Activated CD8-positive, alpha-beta T cell treated with anti-CD3 and anti-CD28 coated beads for 36 hours (primary cell): ENCODE measurements at regions not wholly inside any gene's neighbourhood (a gene's known extent, or its start where the extent isn't known, plus 50 kb on each side); places are given as distances from the start of the nearest gene placed in this dataset.

Source experiments
- ATAC-seq: fragments of 200-7000 bp; cut with Tn5 transposase; one replicate; pipeline ENCODE4 v1.10.0; 2021; ENCODE audit warnings: mild to moderate bottlenecking, moderate library complexity
- CTCF ChIA-PET: fragments of 350-600 bp; sonication (Branson Sonifier 250); formaldehyde crosslinking; loops from one replicate; lab custom pipeline; 2021; ENCODE audit warnings: antibody characterized with exemption; lab: Charles Lee
- POLR2A ChIA-PET: fragments of 350-600 bp; sonication (Branson Sonifier 250); formaldehyde crosslinking; loops from one replicate; lab custom pipeline; 2021; ENCODE audit warnings: antibody characterized with exemption; lab: Charles Lee
- DNase-seq: peaks from one replicate; pipeline ENCODE4 v3.0.0-alpha.2; 2020
- H3K27ac Mint-ChIP-seq: one replicate; pipeline ENCODE4 v1.8.0; 2021; ENCODE audit warnings: mild to moderate bottlenecking, mixed read lengths
- H3K27me3 Mint-ChIP-seq: one replicate; pipeline ENCODE4 v1.8.0; 2021; ENCODE audit warnings: mixed read lengths
- H3K36me3 Mint-ChIP-seq: one replicate; pipeline ENCODE4 v1.8.0; 2021; ENCODE audit warnings: low read depth, mixed read lengths
- H3K4me1 Mint-ChIP-seq: one replicate; pipeline ENCODE4 v1.8.0; 2021; ENCODE audit warnings: low read depth, mixed read lengths
- H3K4me3 Mint-ChIP-seq: one replicate; pipeline ENCODE4 v1.8.0; 2021; ENCODE audit warnings: mild to moderate bottlenecking, moderate library complexity, mixed read lengths
- H3K9me3 Mint-ChIP-seq: one replicate; pipeline ENCODE4 v1.8.0; 2021; ENCODE audit warnings: mixed read lengths
- intact Hi-C: fragments of 100-400 bp; cut with micrococcal nuclease; formaldehyde crosslinking; loops from one replicate; pipeline ENCODE4 v1.10.0; 2022
- TF ChIP-seq, protein P1 (sequence below): fragments of 200-600 bp; IDR thresholded peaks from one replicate; pipeline ENCODE4 v1.8.0; 2022; ENCODE audit warnings: antibody characterized with exemption, mild to moderate bottlenecking

DNA sequence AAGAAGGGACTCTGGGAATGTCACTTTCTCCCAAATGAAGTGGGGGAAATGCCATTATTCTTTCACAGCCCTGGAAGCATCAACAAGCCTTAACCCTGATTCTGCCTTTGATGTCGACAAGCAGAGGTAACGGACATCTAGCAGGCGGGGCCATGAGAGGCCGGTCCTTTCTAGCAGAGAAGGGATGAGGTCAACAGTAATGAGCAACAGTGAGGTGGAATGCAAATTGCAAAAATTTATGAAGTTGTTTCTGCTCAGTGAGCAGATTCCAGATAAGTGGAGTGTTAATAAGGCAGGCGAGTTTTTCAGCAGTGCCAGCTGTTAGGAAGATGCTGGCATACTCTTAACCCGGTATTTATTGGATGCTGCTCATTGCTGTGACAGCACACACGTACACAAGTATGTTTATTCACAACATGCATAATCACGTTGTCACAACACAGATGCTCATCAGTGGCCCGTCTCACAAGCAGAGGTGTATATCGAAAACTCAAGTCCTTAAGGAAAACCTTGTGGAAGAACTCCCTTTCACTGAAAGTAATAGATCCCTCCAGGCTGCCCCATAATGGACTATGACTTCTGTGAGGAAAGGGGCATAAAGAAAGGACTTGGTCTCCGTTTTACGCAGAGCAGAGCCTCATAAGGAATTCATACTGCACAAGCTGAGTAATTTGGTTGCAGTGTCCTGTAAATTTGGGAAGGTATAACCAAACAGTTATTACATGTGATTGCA lies 329.0 kb downstream of the IGSF11 start:
- Mint-ChIP-seq H3K4me3 (no peak overlapping the region), H3K9me3 (no peaks in the 10 kb centered on the region), H3K27ac (no peak overlapping the region), H3K4me1 (no peaks in the 10 kb centered on the region), H3K36me3 (no peaks in the 10 kb centered on the region), H3K27me3 (peaks cover 3% of the 10 kb centered on the region)
- TF ChIP-seq, protein P1, sequence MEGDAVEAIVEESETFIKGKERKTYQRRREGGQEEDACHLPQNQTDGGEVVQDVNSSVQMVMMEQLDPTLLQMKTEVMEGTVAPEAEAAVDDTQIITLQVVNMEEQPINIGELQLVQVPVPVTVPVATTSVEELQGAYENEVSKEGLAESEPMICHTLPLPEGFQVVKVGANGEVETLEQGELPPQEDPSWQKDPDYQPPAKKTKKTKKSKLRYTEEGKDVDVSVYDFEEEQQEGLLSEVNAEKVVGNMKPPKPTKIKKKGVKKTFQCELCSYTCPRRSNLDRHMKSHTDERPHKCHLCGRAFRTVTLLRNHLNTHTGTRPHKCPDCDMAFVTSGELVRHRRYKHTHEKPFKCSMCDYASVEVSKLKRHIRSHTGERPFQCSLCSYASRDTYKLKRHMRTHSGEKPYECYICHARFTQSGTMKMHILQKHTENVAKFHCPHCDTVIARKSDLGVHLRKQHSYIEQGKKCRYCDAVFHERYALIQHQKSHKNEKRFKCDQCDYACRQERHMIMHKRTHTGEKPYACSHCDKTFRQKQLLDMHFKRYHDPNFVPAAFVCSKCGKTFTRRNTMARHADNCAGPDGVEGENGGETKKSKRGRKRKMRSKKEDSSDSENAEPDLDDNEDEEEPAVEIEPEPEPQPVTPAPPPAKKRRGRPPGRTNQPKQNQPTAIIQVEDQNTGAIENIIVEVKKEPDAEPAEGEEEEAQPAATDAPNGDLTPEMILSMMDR, result no peak
- ATAC-seq (no peak), DNase-seq (no peak)
- intact Hi-C loops, result no loop called here
- POLR2A ChIA-PET, result interaction anchor here (1.4 kb wide), 1 partner anchor 13 kb away, joined by 3 read pairs; no protein-coding TSS in a partner anchor
- CTCF ChIA-PET, result no interaction called here

DNA sequence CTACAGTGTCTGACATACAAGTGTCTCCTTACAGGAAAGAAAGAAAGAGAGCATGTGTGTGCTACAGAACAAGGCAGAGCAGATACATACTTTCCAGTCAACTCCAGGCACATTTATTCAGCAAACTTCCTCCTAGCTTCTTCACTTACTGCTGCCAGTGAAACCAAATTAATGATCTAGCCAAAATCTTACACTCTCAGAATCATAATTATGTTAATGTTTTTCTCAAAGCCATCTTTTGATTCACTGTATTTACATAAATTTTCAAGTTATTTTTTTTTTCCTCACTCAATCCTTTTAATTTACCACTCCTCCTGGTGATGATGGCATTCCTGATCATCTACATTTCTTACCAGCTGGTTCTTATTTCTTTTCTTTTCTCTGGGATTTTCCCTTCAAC lies 326.7 kb downstream of the IGSF11 start:
- CTCF ChIA-PET, result no interaction called here
- no peaks in the 10 kb centered on the region for H3K36me3 Mint-ChIP-seq
- TF ChIP-seq, protein P1, result no peak
- DNase-seq (no peak), ATAC-seq (no peak)
- H3K9me3 Mint-ChIP-seq, result no peaks in the 10 kb centered on the region
- peaks cover 3% of the 10 kb centered on the region for H3K27me3 Mint-ChIP-seq
- no peaks in the 10 kb centered on the region for H3K4me1 Mint-ChIP-seq
- H3K27ac Mint-ChIP-seq, result no peak overlapping the region
- POLR2A ChIA-PET, result no interaction called here
- no peak overlapping the region for H3K4me3 Mint-ChIP-seq
- intact Hi-C loops, result no loop called here

DNA sequence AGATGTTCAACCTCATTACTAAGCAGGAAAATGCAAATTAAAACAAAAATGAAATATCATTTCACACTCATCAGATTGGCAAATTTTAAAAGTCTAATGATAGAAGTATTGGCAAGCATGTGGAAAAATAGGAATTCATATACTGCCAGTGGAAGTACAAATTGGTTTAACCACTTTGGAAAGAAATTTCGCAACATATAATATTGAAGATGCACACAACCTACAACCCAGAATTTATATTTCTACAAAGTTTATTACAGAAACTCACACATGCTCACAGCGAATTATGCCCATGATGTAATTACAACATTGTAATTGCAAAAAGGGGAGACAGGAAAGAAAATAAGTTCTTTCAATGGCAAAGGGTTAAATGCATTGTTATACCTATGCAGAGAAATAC lies 324.1 kb downstream of the IGSF11 start:
- TF ChIP-seq, protein P1, result no peak
- ChIA-PET CTCF (no interaction called here), POLR2A (no interaction called here)
- intact Hi-C loops, result no loop called here
- Mint-ChIP-seq H3K9me3 (no peaks in the 10 kb centered on the region), H3K4me3 (no peak overlapping the region), H3K4me1 (no peaks in the 10 kb centered on the region), H3K36me3 (no peaks in the 10 kb centered on the region), H3K27me3 (peaks cover 3% of the 10 kb centered on the region), H3K27ac (no peak overlapping the region)
- DNase-seq (no peak), ATAC-seq (no peak)

DNA sequence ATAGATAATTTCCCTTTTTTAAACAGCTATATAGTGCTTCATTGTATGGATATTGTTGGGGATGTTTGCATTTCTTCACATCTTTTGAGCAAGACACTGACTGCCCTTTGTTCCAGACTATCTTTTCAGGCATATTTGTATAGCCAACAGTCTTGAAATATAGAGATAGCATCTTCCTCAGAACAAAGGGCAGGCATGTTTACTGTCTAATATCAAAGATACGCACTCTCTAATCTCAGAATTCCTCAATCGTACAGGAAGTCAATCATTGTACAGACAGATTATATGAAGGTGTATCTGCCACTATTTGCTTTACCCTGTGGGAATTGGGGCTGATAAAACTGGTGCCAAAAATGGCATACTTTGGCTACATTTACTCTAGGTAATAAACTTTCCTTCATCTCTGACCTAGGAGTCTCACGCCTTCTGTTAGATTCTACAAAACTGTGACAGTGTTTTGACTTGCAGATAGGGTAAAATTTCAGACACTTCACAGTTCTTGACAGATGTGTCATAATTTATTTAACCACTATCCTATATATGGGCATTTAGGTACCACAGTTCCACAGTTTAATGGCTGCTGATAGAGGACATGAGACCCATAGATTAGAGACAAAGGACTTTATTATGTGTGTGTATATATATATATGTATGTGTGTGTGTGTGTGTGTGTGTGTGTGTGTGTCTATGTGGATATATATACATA lies 321.0 kb downstream of the IGSF11 start:
- intact Hi-C loops, result no loop called here
- ChIA-PET CTCF (no interaction called here), POLR2A (no interaction called here)
- ATAC-seq, result no peak
- no peak for DNase-seq
- Mint-ChIP-seq H3K36me3 (no peaks in the 10 kb centered on the region), H3K27me3 (peaks cover 2% of the 10 kb centered on the region), H3K27ac (no peak overlapping the region), H3K4me3 (no peak overlapping the region), H3K9me3 (no peaks in the 10 kb centered on the region), H3K4me1 (no peaks in the 10 kb centered on the region)
- TF ChIP-seq, protein P1, result no peak

DNA sequence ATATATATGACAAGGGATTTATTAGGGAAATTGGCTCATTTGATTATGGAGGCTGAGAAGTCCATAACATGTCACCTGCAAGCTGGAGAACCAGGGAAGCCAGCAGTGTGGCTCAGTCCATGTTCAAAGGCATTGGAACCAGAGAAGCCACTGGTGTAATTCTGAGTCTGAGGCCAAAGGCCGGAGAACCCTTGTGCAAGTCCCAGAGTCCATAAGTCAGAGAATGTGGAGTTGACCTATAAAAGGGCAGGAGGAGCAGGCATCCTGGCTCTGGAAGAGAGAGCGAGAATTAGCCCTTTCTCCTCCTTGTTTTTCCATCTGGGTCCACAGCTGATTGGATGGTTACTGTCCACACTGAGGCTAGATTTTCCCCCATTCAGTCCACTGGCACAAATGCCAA lies 319.8 kb downstream of the IGSF11 start:
- H3K4me3 Mint-ChIP-seq, result no peak overlapping the region
- POLR2A ChIA-PET, result no interaction called here
- ATAC-seq, result no peak
- peaks cover 5% of the 10 kb centered on the region for H3K9me3 Mint-ChIP-seq
- DNase-seq, result no peak
- no peaks in the 10 kb centered on the region for H3K36me3 Mint-ChIP-seq
- CTCF ChIA-PET, result no interaction called here
- H3K27me3 Mint-ChIP-seq, result peaks cover 2% of the 10 kb centered on the region
- H3K4me1 Mint-ChIP-seq, result no peaks in the 10 kb centered on the region
- intact Hi-C loops, result no loop called here
- no peak overlapping the region for H3K27ac Mint-ChIP-seq
- TF ChIP-seq, protein P1, result no peak
